Skin epidermis (tissue), 12 donors: ENCODE measurements at regions not wholly inside any gene's neighbourhood (a gene's known extent, or its start where the extent isn't known, plus 50 kb on each side); places are given as distances from the start of the nearest gene placed in this dataset.
"Not testable (repeated sequence)": the region's sequence is repeated elsewhere in the genome, so short reads cannot be mapped to it uniquely, and the experiment has no call there.

Experiments
- H3K27ac ChIP-seq, 21 experiments: fragments of 200-600 bp; sonication (generic) in 11 of 21; one replicate each; pipeline ENCODE4 v1.5.0; 2020; ENCODE audit warnings: mild to moderate bottlenecking in 3 of 21, inconsistent platforms in 2 of 21, moderate library complexity in 2 of 21
- H3K4me3 ChIP-seq, 7 experiments: fragments of 200-600 bp; sonication (generic) in 2 of 7; one replicate each; pipeline ENCODE4 v1.5.0; 2020; ENCODE audit warnings: inconsistent platforms in 2 of 7, mild to moderate bottlenecking in 2 of 7, moderate library complexity in 1 of 7

DNA sequence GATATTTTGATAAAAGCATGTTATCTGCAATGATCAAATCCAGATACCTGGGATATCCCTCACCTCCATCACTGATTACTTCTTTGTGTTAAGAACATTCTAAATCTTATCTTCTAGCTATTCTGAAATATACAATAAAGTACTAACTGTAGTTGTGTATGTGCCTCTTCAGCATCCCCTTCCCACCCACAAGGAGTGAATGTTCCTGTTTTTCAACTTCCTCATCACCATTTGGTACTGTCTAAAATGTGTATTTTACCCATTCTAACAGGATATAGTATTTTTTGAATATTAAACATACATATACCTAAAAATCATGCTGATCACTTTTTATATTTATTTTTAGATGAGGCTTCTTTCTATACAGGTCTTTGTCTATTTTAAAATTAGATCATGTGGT is 1252.6 kb downstream of the TMEM121 start:
- no peak overlapping the region for H3K4me3 ChIP-seq
- no peak overlapping the region for H3K27ac ChIP-seq

DNA sequence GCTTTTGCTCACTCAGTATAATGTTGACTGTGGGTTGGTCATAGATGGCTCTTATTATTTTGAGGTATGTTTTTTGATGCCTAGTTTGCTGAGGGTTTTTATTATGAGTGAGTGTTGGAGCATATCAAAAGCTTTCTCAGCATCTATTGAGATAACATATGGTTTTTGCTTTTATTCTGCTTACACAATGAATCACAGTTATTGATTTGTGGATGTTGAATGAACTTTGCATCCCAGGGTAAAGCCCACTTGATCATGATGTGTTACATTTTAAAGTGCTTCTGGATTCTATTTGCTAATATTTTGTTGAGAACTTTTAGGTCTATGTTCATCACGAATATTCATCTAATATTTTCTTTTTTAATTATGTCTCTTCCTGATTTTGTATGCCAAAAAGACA is 1260.3 kb downstream of the TMEM121 start:
- Histone ChIP-seq H3K27ac (no peak overlapping the region), H3K4me3 (no peak overlapping the region)

DNA sequence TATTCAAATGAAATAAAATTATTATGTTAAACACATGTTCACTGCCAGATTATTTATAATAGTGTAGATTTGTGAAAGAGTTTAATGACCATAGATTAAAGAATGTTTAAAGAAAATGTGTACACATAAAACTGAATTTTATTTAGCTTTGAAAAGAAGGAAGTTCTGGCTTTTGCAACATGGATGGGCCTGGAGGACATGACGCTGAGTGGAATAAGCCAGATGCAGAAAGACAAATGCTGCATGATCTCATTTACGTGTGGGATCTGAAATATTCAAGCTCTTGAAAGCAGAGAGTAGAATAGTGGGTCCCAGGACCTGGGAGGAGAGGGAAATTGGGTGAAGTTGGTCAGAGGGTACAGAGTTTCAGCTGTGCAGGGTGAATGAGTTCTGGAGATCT is 1261.2 kb downstream of the TMEM121 start:
- Histone ChIP-seq H3K27ac (no peak overlapping the region), H3K4me3 (no peak overlapping the region)

DNA sequence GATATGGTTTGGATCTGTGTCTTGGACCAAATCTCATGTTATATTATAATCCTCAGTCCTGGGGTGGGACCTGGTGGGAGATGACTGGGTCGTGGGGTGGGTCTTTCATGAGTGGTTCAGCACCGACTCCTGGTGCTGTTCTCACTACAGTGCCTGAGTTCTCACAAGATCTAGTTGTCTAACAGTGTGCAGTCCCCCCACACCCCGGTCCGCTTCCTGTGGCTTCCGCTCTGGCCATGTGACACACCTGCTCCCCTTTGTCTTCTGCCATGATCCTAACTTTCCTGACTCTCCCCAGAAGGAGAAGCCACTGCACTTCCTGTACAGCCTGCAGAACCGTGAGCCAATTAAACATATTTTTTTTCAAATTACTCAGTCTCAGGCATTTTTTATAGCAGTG is 1262.2 kb downstream of the TMEM121 start:
- Histone ChIP-seq H3K27ac (no peak overlapping the region), H3K4me3 (no peak overlapping the region)

DNA sequence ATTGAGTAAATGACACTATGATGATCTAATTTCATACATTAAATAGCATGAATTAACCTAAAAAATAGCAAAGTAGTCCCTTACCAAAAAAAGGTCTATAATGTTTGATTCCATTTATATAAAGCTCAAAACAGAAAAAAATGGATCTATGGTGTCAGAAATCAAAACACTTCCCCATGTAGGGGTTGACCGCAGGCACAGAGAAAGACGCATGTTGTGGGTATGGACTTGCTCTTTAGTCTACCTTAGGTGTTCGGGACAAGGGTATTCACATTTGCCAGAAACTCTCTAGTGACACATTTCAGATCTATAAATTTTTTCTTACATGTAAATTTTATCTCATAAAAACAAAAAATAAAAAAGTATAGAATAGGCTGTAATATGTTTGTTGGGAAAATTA is 1262.9 kb downstream of the TMEM121 start:
- no peak overlapping the region for H3K27ac ChIP-seq

DNA sequence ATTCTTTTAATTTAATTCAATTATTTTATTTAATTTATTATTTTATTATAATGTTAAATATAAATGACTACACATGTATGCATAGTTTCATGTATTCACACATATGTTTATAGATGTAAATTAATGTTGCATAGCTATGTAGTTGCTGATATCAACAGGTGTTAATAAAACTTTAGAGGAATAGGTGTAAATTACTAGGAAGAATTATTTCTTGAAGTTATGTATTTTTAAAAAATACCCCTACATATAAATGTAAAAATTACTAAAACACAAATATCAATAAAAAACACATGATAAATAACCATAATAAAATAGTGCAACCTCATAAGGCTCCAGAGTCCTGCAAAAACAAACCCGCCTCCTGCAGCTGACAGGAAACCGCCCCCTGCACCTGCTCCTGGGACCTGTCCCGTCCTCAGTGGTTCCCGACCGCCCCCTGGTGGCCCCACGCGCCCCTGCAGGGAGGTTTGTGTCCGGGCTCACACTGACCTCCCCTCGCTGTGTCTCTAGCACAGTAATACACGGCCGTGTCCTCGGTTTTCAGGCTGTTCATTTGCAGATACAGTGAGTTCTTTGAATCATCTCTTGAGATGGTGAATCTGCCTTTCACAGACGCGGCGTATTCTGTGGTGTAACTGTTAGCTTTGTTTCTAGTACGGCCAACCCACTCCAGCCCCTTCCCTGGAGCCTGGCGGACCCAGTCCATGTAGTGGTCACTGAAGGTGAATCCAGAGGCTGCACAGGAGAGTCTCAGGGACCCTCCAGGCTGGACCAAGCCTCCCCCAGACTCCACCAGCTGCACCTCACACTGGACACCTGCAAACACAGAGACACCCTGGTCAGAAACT is 1264.0 kb downstream of the TMEM121 start:
- no peak overlapping the region for H3K27ac ChIP-seq
- H3K4me3 ChIP-seq = no peak overlapping the region

More for the DNA sequence above, 1262.9 kb downstream of the TMEM121 start:
- H3K4me3 ChIP-seq = no peak overlapping the region

DNA sequence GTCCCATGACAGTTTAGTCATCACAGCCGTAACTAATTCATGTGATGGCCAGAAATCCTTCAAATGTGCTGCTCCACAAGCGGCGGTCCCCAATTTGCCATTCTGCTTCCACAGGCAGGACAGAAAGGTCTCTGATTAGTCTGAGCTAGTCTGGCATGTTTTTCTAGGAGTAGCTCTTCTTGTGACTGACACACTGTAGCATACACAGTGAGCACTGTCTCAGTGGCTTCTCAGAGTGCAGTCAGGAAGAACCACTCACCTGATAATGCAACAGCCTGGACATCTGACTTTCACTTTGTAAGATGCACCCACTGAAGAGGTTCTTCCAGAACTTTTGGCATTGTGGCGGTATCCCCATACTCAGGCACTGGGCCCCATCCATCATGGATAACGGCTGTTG is 1266.2 kb downstream of the TMEM121 start:
- Histone ChIP-seq H3K27ac (no peak overlapping the region), H3K4me3 (no peak overlapping the region)

DNA sequence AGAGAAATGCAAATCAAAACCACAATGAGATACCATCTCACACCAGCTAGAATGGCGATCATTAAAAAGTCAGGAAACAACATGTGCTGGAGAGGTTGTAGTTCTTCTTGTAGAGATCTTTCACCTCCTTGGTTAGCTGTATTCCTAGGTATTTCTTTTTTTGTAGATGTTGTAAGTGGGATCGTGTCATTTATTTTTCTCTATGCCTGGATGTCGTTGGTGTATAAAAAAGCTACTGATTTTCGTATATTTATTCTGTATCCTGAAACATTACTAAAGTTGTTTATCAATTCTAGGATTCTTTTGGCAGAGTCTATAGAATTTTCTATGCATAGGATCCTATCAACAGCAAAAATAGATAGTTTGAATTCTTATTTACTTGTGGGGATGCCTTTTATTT is 1271.8 kb downstream of the TMEM121 start:
- H3K4me3 ChIP-seq, H3K27ac ChIP-seq: not testable (repeated sequence)

DNA sequence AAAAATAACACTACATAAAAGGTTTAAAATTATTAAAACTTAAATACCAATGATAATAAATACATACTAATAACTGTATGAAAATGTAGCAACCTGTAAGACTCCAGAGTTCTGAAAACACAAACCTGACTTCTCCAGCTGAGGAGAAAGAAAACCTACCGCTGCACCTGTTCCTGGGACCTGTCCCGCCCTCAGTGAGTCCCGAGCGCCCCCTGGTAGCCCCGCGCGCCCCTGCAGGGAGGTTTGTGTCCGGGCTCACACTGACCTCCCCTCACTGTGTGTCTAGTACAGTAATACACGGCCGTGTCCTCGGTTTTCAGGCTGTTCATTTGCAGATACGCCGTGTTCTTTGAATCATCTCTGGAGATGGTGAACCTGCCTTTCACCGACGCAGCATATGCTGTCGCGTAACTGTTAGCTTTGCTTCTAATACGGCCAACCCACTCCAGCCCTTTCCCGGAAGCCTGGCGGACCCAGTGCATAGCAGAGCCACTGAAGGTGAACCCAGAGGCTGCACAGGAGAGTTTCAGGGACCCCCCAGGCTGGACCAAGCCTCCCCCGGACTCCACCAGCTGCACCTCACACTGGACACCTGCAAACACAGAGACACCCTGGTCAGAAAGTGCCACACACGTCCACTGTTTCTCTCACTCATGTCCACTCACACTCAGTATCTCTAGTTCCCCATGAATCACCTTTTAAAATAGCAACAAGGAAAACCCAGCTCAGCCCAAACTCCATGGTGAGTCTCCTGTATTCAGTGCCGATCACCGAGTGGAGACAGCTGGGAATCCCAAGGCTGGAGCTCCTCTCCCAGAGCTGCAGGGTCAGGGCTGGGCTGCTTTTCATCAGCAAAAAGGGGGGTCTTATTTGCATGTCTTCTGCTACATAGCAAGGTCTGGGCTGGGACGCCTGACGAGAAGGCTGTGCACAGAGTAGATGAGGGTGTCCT is 1276.3 kb downstream of the TMEM121 start:
- Histone ChIP-seq H3K27ac (no peak overlapping the region), H3K4me3 (no peak overlapping the region)

DNA sequence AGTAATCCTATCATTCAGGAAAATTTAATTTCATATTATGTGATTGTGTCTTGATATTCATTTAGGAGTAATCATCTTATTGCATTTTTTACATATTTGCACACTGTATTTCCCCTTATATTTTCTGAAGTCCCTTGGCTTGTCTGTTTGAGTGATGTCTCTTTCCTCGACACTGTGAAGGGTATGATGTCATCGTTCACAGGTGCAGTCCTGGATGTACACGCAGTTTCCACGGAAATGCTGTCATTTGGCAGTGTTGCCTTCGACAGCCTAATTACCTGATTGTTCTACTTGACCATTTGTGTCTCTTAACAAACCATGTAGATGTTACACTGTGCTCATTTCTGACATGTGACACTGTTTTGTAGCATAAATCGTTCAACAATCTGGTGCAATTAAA is 1277.0 kb downstream of the TMEM121 start:
- no peak overlapping the region for H3K4me3 ChIP-seq
- no peak overlapping the region for H3K27ac ChIP-seq

DNA sequence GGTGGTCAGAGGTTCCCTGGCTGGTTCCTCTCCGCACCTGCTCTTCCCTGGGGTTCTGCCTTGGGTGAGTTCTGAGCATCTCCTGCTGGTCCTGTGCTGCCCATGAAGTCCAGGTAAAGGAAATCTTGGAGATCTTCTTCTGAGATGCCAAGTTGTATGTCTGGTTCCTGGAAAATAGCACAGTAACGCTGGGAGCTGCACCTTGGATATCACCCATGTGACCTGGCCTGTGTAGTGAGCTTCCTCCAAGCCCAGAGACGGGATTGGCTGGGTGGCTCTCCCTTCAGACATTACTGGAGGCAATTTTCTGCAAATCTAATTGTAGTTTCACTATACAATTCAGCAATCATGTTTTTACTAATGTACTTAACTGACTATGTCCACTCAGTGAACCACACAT is 1281.1 kb downstream of the TMEM121 start:
- H3K4me3 ChIP-seq = no peak overlapping the region
- no peak overlapping the region for H3K27ac ChIP-seq

DNA sequence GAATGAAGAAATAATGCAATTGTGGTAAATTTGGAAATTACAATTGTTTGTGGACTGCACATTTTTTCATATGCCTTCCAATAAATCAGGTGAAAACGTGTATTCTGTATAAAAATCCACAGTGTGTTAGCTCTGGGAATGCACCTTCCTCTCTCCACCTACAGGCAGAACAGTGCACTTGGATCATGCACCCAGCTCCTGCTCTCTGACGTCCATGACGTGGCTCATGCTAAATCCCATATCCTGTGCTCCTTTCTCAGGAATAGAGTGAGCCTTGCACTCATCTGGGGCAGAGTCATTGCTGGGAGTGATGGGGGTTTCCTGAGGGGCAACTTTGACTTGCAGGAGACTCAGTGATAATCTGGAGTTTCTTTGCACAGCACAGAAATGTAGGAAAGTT is 1282.1 kb downstream of the TMEM121 start:
- Histone ChIP-seq H3K4me3 (no peak overlapping the region), H3K27ac (no peak overlapping the region)

DNA sequence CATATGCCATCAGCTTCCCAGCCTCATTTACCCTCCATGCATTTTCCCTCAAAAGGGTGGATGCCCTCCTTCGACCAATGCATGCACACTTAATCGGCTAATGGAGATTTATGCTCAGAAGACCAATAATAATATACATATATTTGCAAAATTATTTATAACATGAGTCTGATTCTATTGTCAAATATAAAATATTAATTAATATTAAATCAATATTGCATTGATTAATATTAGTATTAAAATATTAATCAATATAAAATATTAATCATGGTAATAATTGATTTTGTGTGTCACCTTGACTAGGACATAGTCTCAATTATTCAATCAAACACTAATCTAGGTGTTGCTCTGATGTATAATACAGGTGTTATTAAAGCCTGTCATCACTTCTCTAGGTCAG is 1282.5 kb downstream of the TMEM121 start:
- no peak overlapping the region for H3K4me3 ChIP-seq
- H3K27ac ChIP-seq = no peak overlapping the region

DNA sequence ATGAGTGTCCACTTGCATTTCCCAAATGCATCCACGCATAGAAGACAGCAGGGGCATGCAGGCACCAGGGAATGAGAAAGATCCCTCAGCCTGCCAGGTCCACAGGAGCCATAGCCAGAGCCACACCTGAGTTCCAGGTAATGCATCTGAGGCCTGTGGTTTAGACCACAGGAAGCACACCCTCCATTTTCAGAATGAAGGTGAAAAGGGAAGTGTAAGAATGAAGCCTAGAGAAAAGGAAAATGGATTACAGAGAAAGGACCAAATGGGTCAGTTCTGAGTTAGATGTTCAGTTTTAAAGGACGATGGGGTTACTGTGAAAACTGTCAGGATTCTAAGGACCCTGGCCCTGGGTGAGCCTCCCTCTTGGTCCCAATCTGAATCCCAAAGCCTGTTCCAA is 1283.2 kb downstream of the TMEM121 start:
- no peak overlapping the region for H3K4me3 ChIP-seq
- H3K27ac ChIP-seq = no peak overlapping the region

DNA sequence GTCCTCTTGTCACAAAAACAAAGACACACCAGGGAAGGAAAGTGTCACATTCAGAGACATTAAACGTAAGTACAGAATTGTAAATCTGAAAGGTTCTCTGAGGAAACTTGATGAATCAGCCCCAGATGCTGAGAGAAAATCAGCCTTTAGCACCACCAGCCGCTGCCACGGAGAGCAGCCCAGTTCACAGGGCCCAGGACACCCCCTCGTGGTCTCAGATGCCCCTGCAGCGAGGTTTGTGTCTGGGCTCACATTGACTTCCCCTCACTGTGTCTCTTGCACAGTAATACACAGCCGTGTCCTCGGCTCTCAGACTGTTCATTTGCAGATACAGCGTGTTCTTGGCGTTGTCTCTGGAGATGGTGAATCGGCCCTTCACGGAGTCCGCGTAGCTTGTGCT is 1283.8 kb downstream of the TMEM121 start:
- not testable (repeated sequence) for H3K4me3 ChIP-seq, H3K27ac ChIP-seq

DNA sequence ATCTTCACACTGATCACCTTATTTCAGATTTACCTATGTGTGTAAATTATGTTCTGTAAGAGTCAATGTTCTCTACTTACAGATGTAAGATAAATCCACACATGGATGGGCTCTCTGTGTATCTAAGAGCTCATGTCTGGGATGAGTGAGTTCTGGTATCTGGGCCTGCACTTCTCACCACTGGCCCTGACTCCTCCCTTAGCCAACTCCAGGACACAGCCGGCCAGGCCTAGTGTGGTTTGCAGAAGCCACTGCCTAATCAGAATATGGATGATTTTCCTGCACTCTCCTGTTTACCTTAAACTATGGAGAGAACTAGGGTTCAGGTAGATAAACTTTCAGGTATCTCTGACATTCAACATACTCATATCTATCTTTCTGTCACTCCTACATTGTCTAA is 1284.8 kb downstream of the TMEM121 start:
- Histone ChIP-seq H3K27ac (no peak overlapping the region), H3K4me3 (no peak overlapping the region)

DNA sequence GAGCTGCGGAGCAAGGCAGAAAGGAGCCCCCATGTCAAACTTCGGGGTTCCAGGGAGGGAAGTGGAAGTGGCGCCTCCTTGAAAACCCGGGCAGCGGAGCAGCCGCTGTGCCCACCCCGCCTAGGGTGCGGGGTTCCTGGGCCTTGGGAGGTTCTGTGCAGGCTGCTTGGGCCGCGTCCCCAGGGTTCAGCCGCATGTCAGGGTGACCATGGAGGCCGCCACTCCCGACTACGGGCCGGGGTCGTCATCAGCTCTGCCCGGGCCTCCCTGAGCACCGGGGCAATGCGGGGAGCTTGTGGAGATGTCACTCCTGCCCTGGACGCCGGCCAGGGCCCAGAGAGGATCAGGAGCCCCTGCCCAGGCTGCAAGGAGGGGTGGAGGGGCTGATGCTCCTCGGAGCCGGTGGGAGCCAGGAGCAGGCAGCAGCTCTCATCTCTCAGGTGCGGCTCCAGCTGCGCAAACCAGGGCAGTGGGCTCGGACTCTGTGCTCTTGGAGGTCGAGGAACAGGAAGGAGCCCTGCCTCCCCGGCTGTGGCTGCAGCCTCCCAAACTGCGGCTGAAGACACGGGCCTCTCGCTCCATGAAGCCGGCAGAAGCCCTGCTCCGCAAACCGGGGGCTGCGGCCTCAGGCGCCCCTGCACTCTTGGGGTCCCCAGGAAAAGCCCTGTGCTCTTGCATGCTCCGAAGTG is 1286.5 kb downstream of the TMEM121 start:
- no peak overlapping the region for H3K27ac ChIP-seq

DNA sequence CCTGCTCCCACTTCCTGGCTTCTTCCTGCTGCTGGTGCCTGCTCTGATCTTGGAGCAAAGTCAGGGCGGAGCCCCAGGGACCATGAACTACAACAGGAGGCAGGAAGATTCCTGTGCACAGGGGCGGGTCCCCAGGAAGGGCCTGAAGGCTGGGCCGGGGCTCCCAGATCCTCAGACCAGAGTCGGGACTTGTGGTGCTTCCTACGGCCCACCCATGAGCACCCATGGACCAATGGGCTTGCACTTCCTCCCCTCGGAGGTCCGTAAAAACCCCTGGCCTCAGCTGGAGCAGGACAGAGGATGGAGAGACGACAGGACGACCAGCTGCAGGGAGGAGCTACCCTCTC is 1287.1 kb downstream of the TMEM121 start:
- Histone ChIP-seq H3K4me3 (no peak overlapping the region), H3K27ac (no peak overlapping the region)

More for the DNA sequence above, 1286.5 kb downstream of the TMEM121 start:
- no peak overlapping the region for H3K4me3 ChIP-seq

DNA sequence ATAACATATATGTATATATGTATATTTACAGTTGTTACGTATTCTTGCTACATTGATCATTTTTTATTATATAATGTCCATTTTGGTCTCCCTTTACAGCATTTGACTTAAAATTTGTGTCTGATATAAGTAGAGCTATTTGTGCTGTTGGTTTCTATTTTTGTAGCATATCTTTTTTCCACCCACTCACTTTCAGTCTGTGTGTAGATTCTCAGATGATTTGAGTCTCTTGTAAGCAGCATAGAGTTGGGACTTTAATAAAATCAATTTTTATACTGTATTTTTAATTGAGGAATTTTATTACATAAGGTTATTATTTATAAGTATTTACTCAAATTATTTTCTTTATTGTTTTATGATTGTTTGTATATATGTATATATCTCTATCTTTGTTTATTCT is 1293.7 kb downstream of the TMEM121 start:
- no peak overlapping the region for H3K4me3 ChIP-seq
- H3K27ac ChIP-seq = no peak overlapping the region

DNA sequence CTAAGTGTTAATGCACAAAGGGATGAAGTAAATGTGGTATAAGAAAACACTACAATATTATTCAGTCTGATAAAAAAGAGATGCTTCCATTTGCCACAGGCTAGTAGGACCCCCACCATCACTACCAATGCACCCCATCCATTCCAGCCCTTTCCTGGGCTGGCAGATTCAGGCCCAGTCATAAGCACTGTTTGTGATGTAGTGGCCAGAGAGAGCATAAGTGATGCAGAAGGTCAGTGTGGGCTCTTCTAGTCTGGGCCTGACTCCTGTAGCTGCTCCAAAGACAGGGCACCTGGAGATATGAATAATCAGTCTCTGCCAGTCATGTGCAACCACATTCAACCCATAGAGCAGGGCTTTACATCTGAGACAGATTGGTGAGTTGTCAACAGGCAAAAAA is 1294.7 kb downstream of the TMEM121 start:
- no peak overlapping the region for H3K4me3 ChIP-seq

More for the DNA sequence above, 1294.7 kb downstream of the TMEM121 start:
- no peak overlapping the region for H3K27ac ChIP-seq
